H9 (cell line): ENCODE measurements at regions not wholly inside any gene's neighbourhood (a gene's known extent, or its start where the extent isn't known, plus 50 kb on each side); places are given as distances from the start of the nearest gene placed in this dataset.

Experiments
- DNase-seq: peaks from one replicate; pipeline ENCODE4 v3.0.0-alpha.2; 2017
- H2AFZ ChIP-seq: one replicate; pipeline ENCODE4 v1.6.1; 2013; ENCODE audit warnings: mild to moderate bottlenecking, low read length, control low read depth, moderate library complexity
- H2AK5ac ChIP-seq: 2 replicates; pipeline ENCODE4 v1.6.1; 2013; ENCODE audit warnings: low read length, control low read depth, mixed read lengths; ENCODE audit not compliant: insufficient read length
- H2BK120ac ChIP-seq: one replicate; pipeline ENCODE4 v1.6.1; 2013; ENCODE audit warnings: low read depth, mild to moderate bottlenecking, low read length, control low read depth, inconsistent platforms; ENCODE audit not compliant: poor library complexity, severe bottlenecking
- H2BK12ac ChIP-seq: 2 replicates; pipeline ENCODE4 v1.6.1; 2013; ENCODE audit warnings: low read length, control low read depth, mixed read lengths, low read depth; ENCODE audit not compliant: insufficient read length
- H2BK15ac ChIP-seq: 2 replicates; pipeline ENCODE4 v1.6.1; 2013; ENCODE audit warnings: low read depth, low read length, control low read depth
- H2BK20ac ChIP-seq: one replicate; pipeline ENCODE4 v1.6.1; 2013; ENCODE audit warnings: low read depth, mild to moderate bottlenecking, low read length, control low read depth, inconsistent platforms; ENCODE audit not compliant: poor library complexity, severe bottlenecking
- H2BK5ac ChIP-seq: 2 replicates; pipeline ENCODE4 v1.6.1; 2013; ENCODE audit warnings: low read length, control low read depth, mixed read lengths; ENCODE audit not compliant: insufficient read length
- H3K14ac ChIP-seq: 2 replicates; pipeline ENCODE4 v1.6.1; 2013; ENCODE audit warnings: low read length, control low read depth; ENCODE audit not compliant: insufficient read depth
- H3K18ac ChIP-seq: 2 replicates; pipeline ENCODE4 v1.6.1; 2013; ENCODE audit warnings: low read depth, mild to moderate bottlenecking, mixed read lengths, low read length, control low read depth; ENCODE audit not compliant: insufficient read length
- H3K23ac ChIP-seq: 2 replicates; pipeline ENCODE4 v1.6.1; 2013; ENCODE audit warnings: low read length, control low read depth, mixed read lengths, low read depth; ENCODE audit not compliant: insufficient read length
- H3K23me2 ChIP-seq: 2 replicates; pipeline ENCODE4 v1.6.1; 2013; ENCODE audit warnings: low read depth, mild to moderate bottlenecking, mixed read lengths, low read length, control low read depth; ENCODE audit not compliant: insufficient read length, poor library complexity, severe bottlenecking
- H3K27ac ChIP-seq: 2 replicates; pipeline ENCODE4 v1.5.1; 2013; ENCODE audit warnings: low read length, control low read depth, mixed read lengths, low read depth; ENCODE audit not compliant: insufficient read length
- H3K27me3 ChIP-seq: 2 replicates; pipeline ENCODE4 v1.6.1; 2013; ENCODE audit warnings: low read length, control low read depth, inconsistent platforms; ENCODE audit not compliant: insufficient read depth
- H3K4ac ChIP-seq: 2 replicates; pipeline ENCODE4 v1.6.1; 2013; ENCODE audit warnings: low read depth, mild to moderate bottlenecking, control low read depth, inconsistent platforms, low read length, moderate library complexity
- H3K4me1 ChIP-seq: 2 replicates; pipeline ENCODE4 v1.6.1; 2013; ENCODE audit warnings: low read length, control low read depth, inconsistent platforms; ENCODE audit not compliant: insufficient read depth
- H3K4me2 ChIP-seq: 2 replicates; pipeline ENCODE4 v1.6.1; 2013; ENCODE audit warnings: low read length, control low read depth, mixed read lengths; ENCODE audit not compliant: insufficient read length, insufficient read depth
- H3K56ac ChIP-seq: 2 replicates; pipeline ENCODE4 v1.6.1; 2013; ENCODE audit warnings: low read depth, mild to moderate bottlenecking, mixed read lengths, low read length, control low read depth; ENCODE audit not compliant: insufficient read length
- H3K79me1 ChIP-seq: 2 replicates; pipeline ENCODE4 v1.6.1; 2013; ENCODE audit warnings: low read depth, mild to moderate bottlenecking, moderate library complexity, low read length, control low read depth, inconsistent platforms; ENCODE audit not compliant: insufficient read depth, poor library complexity, severe bottlenecking
- H3K79me2 ChIP-seq: 2 replicates; pipeline ENCODE4 v1.6.1; 2013; ENCODE audit warnings: low read length, control low read depth, inconsistent platforms; ENCODE audit not compliant: insufficient read depth
- H3K9ac ChIP-seq: 2 replicates; pipeline ENCODE4 v1.6.1; 2013; ENCODE audit warnings: low read length, control low read depth, mixed read lengths; ENCODE audit not compliant: insufficient read length; ENCODE audit errors: extremely low read depth
- H3K9me3 ChIP-seq: one replicate; pipeline ENCODE4 v1.6.1; 2013; ENCODE audit warnings: low read depth, low read length, inconsistent platforms; ENCODE audit not compliant: control insufficient read depth
- H3T11ph ChIP-seq: one replicate; pipeline ENCODE4 v1.6.1; 2013; ENCODE audit warnings: mild to moderate bottlenecking, low read length, control low read depth, inconsistent platforms
- H4K20me1 ChIP-seq: one replicate; pipeline ENCODE4 v1.6.1; 2013; ENCODE audit not compliant: control insufficient read depth, insufficient read length, insufficient read depth
- H4K5ac ChIP-seq: 2 replicates; pipeline ENCODE4 v1.6.1; 2013; ENCODE audit warnings: low read depth, mild to moderate bottlenecking, mixed read lengths, low read length, control low read depth; ENCODE audit not compliant: insufficient read length
- H4K8ac ChIP-seq: replicated peaks from 2 replicates; pipeline ENCODE4 v1.6.1; 2013; ENCODE audit warnings: low read length, control low read depth, mixed read lengths, low read depth; ENCODE audit not compliant: insufficient read length
- H4K91ac ChIP-seq: 2 replicates; pipeline ENCODE4 v1.6.1; 2013; ENCODE audit warnings: low read depth, mild to moderate bottlenecking, moderate library complexity, mixed read lengths, low read length, control low read depth; ENCODE audit not compliant: insufficient read length
- H3K27ac Mint-ChIP-seq, 3 experiments: 2 replicates in 2 of 3; 3 replicates in 1 of 3; pipeline ENCODE4 v1.8.0; 2020 to 2021; ENCODE audit warnings: mixed read lengths in 3 of 3, mild to moderate bottlenecking in 1 of 3, moderate library complexity in 1 of 3
- H3K27me3 Mint-ChIP-seq: 2 replicates; pipeline ENCODE4 v1.8.0; 2021; ENCODE audit warnings: low read depth, mild to moderate bottlenecking, moderate library complexity, mixed read lengths
- H3K36me3 Mint-ChIP-seq, 3 experiments: 2 replicates in 2 of 3; 3 replicates in 1 of 3; pipeline ENCODE4 v1.8.0; 2020 to 2021; ENCODE audit warnings: low read depth in 3 of 3, mixed read lengths in 3 of 3; ENCODE audit not compliant: insufficient read depth in 1 of 3
- H3K4me1 Mint-ChIP-seq, 2 experiments: 2 replicates each; pipeline ENCODE4 v1.8.0; 2020; ENCODE audit warnings: mixed read lengths in 2 of 2
- H3K4me3 Mint-ChIP-seq, 2 experiments: 2 replicates in 1 of 2; 3 replicates in 1 of 2; pipeline ENCODE4 v1.8.0; 2020 to 2021; ENCODE audit warnings: mild to moderate bottlenecking in 2 of 2, mixed read lengths in 2 of 2, moderate library complexity in 1 of 2
- H3K9me3 Mint-ChIP-seq, 2 experiments: 2 replicates in 1 of 2; 3 replicates in 1 of 2; pipeline ENCODE4 v1.8.0; 2020; ENCODE audit warnings: mild to moderate bottlenecking in 2 of 2, mixed read lengths in 2 of 2, moderate library complexity in 1 of 2
- CTCF ChIP-seq: fragments of 200-600 bp; sonication (generic); conservative IDR thresholded peaks from 3 replicates; pipeline ENCODE4 v1.8.0; 2021; ENCODE audit warnings: antibody characterized with exemption, mild to moderate bottlenecking

GRCh38 chr6:80930376-80930775, 822.1 kb downstream of the TENT5A start:
- no peak overlapping the region for H4K5ac ChIP-seq
- Mint-ChIP-seq H3K9me3 (peaks cover 19 to 26% of the 10 kb centered on the region in 2 experiments; a peak in 4 of 5 replicates), H3K4me1 (peaks cover 3% of the 10 kb centered on the region in 2 experiments; a peak in 1 of 4 replicates), H3K27ac (no peak overlapping the region), H3K4me3 (no peak overlapping the region), H3K27me3 (no peaks in the 10 kb centered on the region), H3K36me3 (peaks cover 4 to 23% (median 5%) of the 10 kb centered on the region in 3 experiments; a peak in 5 of 7 replicates)
- no peaks in the 10 kb centered on the region for H3K4me1 ChIP-seq
- no peaks in the 10 kb centered on the region for H3K27me3 ChIP-seq
- no peak overlapping the region for H3K4ac ChIP-seq
- no peak overlapping the region for H2AFZ ChIP-seq
- peak; percentile 35; the same call in 2 of the 3 replicates for TF ChIP-seq CTCF
- no peak overlapping the region for H3K27ac ChIP-seq
- H2BK12ac ChIP-seq, result no peak overlapping the region
- no peak overlapping the region for H4K8ac ChIP-seq
- H3K79me1 ChIP-seq, result no peaks in the 10 kb centered on the region
- no peak overlapping the region for H3K4me2 ChIP-seq
- no peak overlapping the region for H2AK5ac ChIP-seq
- no peak overlapping the region for H3K9ac ChIP-seq
- no peak overlapping the region for H2BK20ac ChIP-seq
- no peaks in the 10 kb centered on the region for H3K23me2 ChIP-seq
- DNase-seq, result no peak
- no peak overlapping the region for H2BK5ac ChIP-seq
- no peak overlapping the region for H4K91ac ChIP-seq
- no peaks in the 10 kb centered on the region for H4K20me1 ChIP-seq
- no peak overlapping the region for H3T11ph ChIP-seq
- no peak overlapping the region for H3K23ac ChIP-seq
- H3K56ac ChIP-seq, result no peak overlapping the region
- H2BK15ac ChIP-seq, result no peak overlapping the region
- H3K14ac ChIP-seq, result no peak overlapping the region
- no peaks in the 10 kb centered on the region for H3K9me3 ChIP-seq
- no peak overlapping the region for H3K18ac ChIP-seq
- no peaks in the 10 kb centered on the region for H3K79me2 ChIP-seq
- no peak overlapping the region for H2BK120ac ChIP-seq
